Renal cortical epithelial cell (primary cell): ENCODE measurements at regions not wholly inside any gene's neighbourhood (a gene's known extent, or its start where the extent isn't known, plus 50 kb on each side); places are given as distances from the start of the nearest gene placed in this dataset.

Source experiments
- DNase-seq: peaks from one replicate; pipeline ENCODE4 v3.0.0-alpha.2; 2011; ENCODE audit warnings: low read depth

DNA sequence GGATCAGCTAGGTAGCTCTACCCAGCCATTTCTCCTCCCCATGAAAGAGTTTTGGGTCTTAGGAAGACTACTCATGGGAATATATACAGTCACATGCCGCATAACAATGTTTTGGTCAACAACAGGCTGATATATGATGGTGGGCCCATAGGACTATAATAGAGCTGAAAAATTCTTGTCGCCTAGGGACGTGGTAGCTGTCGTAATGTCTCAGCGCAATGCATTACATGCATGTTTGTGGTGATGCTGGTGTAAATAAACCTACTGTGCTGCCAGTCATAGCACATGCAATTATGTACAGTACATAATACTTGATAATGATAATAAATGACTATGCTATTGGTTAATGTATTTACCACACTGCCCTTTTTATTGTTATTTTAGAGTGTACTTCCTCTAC, 78.2 kb upstream of the DLX6 start:
- no peak for DNase-seq

DNA sequence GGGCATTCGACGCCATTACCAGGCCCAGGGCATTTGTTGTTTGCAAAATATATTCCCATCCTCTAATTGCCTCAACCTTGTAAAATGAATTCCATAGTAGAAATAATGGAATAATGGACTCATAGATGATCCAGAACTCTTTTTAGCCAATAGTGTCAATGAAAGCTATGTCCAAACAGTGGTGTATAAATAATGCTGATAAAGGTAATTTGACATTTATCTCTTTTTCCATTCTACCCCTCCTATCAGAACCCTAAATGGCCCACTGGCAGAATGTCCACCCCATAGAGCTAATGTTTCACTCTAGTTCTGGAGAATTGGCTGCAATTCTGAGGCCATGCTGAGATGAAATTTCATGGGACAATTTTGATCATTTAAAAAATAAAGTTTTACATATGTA, 76.4 kb upstream of the DLX6 start:
- DNase-seq, result no peak

GRCh38 chr7:96931891-96932290, 73.5 kb upstream of the DLX6 start:
- no peak for DNase-seq

GRCh38 chr7:96933067-96933645, 72.2 kb upstream of the DLX6 start:
- no peak for DNase-seq

GRCh38 chr7:96936621-96937020, 68.7 kb upstream of the DLX6 start:
- no peak for DNase-seq

DNA sequence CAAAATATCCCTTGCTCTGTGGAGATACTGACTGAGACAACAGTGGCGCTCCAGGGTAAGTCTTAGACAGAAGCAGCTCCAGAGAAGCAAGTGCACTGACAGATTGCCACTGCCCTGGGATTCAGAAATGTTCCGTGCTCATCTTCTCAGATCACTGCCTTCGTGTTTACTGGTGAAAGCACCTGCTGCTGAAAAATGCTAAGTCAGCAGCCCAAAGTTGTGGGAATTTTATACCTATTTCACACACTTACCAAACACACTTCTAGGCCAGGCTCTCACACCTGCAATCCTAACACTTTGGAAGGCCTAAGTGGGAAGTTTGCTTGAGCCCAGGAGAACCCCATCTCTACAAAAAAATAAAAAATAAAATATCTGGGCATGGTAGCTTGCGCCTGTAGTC, 63.2 kb upstream of the DLX6 start:
- DNase-seq, result no peak

DNA sequence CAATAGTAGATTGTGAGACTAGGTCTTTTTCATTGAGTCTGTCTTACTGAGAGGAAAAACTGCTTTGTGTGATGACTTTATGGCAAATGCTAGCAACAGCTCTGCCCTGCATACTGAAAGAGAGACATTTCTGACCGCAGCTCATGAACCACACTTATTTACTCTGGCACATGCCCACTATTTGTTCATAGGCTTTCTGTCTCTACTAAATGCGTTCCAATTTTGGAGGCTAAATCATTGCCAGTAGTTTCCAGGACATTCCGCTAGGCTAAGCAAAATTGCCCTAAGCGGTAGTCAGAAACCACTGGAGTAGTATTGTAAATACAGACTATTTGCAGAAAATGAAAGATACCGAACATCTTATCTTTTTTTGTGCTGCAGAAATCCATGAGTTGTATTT, 55.6 kb upstream of the DLX6 start:
- no peak for DNase-seq

GRCh38 chr7:96952974-96953391, 52.4 kb upstream of the DLX6 start:
- peak; percentile 1 for DNase-seq

DNA sequence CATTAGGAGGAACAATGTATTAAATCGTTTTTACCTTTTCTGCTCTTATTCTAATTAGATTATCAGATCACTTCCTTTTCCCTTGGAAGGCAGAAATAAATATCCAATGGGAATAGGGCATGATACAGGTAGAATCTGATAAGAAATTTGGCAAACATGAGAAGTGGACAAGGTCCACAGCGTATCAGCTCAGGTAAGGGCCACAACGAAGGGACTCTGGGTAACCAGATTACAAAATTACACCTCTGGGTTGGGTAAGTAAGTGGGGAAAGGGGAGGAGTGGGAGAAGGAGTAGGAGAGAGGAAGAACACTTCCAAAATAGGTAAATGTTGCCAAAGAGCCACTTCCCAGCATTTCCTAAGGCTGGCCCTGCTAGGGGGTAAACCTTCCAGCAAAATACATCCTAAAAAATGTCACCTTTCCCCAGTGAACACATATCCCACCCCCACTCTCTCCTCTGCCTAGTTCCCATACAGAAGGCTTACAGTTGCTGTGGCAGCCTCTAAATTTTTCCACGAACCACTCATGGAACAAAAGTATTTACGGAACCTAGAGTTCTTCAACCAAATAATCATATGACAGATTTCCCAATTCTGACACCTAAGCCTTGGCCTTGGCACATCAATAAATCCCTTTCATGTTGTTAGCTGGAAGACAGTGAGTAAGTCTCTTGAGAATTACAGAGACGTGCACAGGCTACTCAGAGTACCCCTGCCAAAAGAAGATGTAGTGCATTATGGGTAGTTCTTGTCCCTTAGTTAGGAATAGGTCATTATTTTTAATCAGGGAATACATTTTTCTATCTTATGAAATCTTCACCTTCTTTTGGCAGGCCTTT, 51.5 kb upstream of the DLX6 start:
- no peak for DNase-seq
